Mucosa of descending colon (tissue), 3 donors: ENCODE measurements at regions not wholly inside any gene's neighbourhood (a gene's known extent, or its start where the extent isn't known, plus 50 kb on each side); places are given as distances from the start of the nearest gene placed in this dataset.
A peak's percentile ranks its signal among the peaks of the same experiment; 100 is the strongest.

Experiments used
- ATAC-seq: fragments of 200-7000 bp; cut with Tn5 transposase; one replicate; pipeline ENCODE4 v1.9.1; 2020; ENCODE audit warnings: mild to moderate bottlenecking, moderate library complexity
- DNase-seq, 3 donors: peaks; one replicate each; pipeline ENCODE4 v3.0.0-alpha.2; 2020
- H3K36me3 ChIP-seq: fragments of 200-600 bp; one replicate; pipeline ENCODE4 v1.8.0; 2021; ENCODE audit warnings: low read depth, mild to moderate bottlenecking
- H3K4me1 ChIP-seq: fragments of 200-600 bp; one replicate; pipeline ENCODE4 v1.8.0; 2021; ENCODE audit warnings: low read depth, mild to moderate bottlenecking
- H3K4me3 ChIP-seq: fragments of 200-600 bp; one replicate; pipeline ENCODE4 v1.8.0; 2021; ENCODE audit warnings: mild to moderate bottlenecking
- H3K9me3 ChIP-seq: fragments of 200-600 bp; one replicate; pipeline ENCODE4 v1.8.0; 2021; ENCODE audit warnings: mild to moderate bottlenecking
- CTCF ChIP-seq: fragments of 200-600 bp; IDR thresholded peaks from one replicate; pipeline ENCODE4 v1.8.0; 2022; ENCODE audit warnings: antibody characterized with exemption, mild to moderate bottlenecking
- intact Hi-C, 2 donors: fragments of 100-400 bp; cut with DNase I in 1 of 2; cut with micrococcal nuclease in 1 of 2; formaldehyde crosslinking; loops; one replicate each; pipeline versions ENCODE4 v1.11.0 to v1.11.1; 2022; cut with DNase I, micrococcal nuclease
- donor health status: DM: no; HTN: no; CAD: no; lungs with moderate emphysema.
- donor health status: DM: no; HTN: no; CAD: no.
- donor health status: DM: no; HTN: yes; CAD: no.

DNA sequence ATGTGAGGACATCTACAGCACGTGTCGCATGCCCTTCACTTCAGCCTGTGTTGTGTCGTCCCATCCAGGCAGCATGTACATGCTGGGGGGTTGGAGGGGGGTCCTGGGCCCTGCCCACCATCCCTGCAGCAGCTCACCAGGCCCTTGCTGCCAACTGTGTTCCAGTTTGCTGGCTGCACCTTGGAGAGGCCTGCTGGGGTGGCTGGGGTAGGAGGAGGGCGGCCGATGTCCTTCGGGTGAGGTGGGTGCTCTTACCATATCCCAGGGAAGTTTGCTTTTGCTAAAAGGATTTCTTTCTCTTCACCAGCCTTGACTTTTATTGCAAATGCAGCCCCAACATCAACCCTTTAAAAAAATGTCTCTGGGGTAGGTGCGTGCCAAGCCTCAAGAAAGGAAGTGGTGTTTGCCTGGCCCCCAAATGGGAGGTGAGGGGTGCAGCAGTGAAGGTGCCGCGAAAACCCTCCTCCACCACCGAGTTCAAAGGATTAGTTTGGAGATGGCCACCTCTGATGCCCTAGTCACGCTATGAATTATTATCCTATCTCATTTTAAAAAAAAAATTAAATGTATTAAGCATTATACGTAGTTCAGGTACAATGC, 165.8 kb upstream of the KLF6 start:
- intact Hi-C loops = no loop called here
- no peak for DNase-seq
- H3K4me1 ChIP-seq = peaks cover 6% of the 10 kb centered on the region
- no peaks in the 10 kb centered on the region for H3K9me3 ChIP-seq
- ATAC-seq = peak; percentile 43
- no peak for TF ChIP-seq CTCF
- H3K4me3 ChIP-seq = no peak overlapping the region
- H3K36me3 ChIP-seq = no peaks in the 10 kb centered on the region

DNA sequence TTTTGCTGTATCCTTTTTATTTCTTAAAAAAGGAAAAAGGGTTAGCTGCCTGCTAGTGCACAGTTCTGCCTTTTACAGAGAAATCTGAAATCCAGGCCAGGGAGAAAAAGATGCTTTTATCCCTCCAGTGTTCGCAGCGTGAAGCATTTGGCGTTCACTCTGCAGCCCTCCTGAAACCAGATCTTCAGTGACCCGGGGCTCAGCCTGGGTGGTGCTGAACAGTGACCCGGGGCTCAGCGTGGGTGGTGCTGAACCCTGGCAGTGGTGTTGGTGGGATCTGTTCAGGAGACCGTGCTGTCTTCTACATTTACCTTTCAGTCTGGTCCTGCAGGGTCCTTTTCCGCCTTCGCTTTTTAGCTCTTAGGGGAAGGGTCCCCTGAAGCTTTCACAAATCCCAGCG, 164.7 kb upstream of the KLF6 start:
- intact Hi-C loops = no loop called here
- Histone ChIP-seq H3K4me3 (no peak overlapping the region), H3K9me3 (no peaks in the 10 kb centered on the region), H3K4me1 (peaks cover 7% of the 10 kb centered on the region), H3K36me3 (no peaks in the 10 kb centered on the region)
- DNase-seq = no peak
- TF ChIP-seq CTCF = no peak
- ATAC-seq = no peak

DNA sequence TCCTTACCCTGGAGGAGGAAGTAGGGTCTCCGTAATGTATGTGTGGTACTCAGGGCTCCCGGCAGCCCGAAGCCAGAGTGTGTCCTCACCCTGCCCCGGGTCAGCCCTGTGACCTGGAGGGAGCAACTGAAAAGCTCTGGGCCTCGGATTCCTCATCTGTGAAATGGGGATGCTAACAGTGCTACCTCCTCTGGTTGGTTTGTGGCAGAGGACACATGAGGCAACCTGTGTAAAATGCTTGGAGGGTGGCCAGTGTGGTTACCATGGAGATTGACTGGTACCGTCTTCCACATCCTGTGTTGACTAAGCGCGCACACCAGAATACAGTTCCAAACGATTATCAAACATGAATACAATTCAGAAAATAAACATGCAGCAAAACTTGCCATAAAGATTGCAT, 163.8 kb upstream of the KLF6 start:
- Histone ChIP-seq H3K4me1 (peaks cover 7% of the 10 kb centered on the region), H3K9me3 (no peaks in the 10 kb centered on the region), H3K36me3 (no peaks in the 10 kb centered on the region), H3K4me3 (no peak overlapping the region)
- peak in 1 of 3 donors; percentile 65 for DNase-seq
- ATAC-seq = peak; percentile 76
- TF ChIP-seq CTCF = no peak
- intact Hi-C loops = no loop called here

DNA sequence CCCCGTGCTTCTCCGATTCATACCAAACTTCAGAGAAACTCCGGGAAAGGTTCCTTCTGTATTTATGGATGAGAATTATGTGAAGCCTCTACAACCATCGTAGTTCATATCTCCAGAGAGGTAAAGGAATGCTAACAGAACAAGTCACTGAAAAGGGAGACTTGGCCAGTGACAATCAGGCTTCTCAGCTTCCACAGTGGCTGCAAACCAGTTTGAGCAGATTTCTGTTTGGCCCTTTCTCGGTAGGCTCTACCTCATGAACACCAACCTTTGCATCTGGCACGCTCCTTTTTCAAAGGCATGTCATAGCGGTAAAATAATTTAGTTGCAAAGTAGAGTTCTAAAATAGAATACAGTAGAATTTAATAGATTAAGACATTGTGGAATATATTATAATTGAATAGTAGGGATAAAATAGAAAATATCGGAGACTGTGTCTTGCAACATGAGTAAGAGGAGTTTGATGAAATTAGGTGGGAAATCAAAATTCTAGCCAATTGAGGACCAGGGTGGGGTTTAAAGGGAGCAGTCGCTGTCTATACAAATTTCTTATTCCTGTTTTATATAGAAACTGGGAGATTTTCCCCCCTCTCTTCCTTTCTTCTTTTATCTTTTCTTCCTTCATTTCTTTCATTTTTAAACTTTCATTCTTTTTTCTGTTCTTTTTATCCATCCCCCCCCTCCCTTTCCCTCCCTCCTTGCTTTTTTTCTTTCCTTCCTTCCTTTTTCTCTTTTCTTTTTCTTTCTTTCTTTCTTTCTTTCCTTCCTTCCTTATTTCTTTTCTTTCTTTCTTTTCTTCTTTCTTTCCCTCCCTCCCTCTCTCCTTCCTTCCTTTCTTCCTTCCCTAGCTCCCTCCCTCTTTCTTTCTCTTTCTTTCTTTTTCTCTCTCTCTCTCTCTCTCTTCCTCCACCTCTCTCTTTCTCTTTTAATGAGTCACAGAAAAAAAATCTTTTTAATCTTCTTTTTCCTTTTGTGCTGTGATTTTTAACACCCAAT, 161.5 kb upstream of the KLF6 start:
- intact Hi-C loops = no loop called here
- DNase-seq (no peak), ATAC-seq (peak; percentile 19)
- H3K36me3 ChIP-seq = no peaks in the 10 kb centered on the region
- no peak for TF ChIP-seq CTCF
- H3K4me3 ChIP-seq = no peak overlapping the region
- no peaks in the 10 kb centered on the region for H3K9me3 ChIP-seq
- H3K4me1 ChIP-seq = peaks cover 7% of the 10 kb centered on the region

- H3K36me3 ChIP-seq = no peaks in the 10 kb centered on the region
- no peaks in the 10 kb centered on the region for H3K9me3 ChIP-seq
- no peak for DNase-seq
- no peak for TF ChIP-seq CTCF
- ATAC-seq = no peak
- H3K4me1 ChIP-seq = peaks cover 12% of the 10 kb centered on the region
- no peak overlapping the region for H3K4me3 ChIP-seq
- intact Hi-C loops = no loop called here
Measured at GRCh38 chr10:3945026-3945425, 160.0 kb upstream of the KLF6 start.
